ENCODE measurements at regions not wholly inside any gene's neighbourhood (a gene's known extent, or its start where the extent isn't known, plus 50 kb on each side); places are given as distances from the start of the nearest gene placed in this dataset.

- no peak for DNase-seq (ENCODE audit: low read depth, low spot score)
Measured at GRCh38 chr17:62913991-62914570, 52.0 kb upstream of the TANC2 start.

- no peak for DNase-seq (ENCODE audit: low read depth, low spot score)
Measured at GRCh38 chr17:62912363-62912762, 53.7 kb upstream of the TANC2 start.

- DNase-seq (ENCODE audit: low read depth, low spot score), result no peak
Measured at GRCh38 chr17:62911114-62911513, 54.9 kb upstream of the TANC2 start.

GRCh38 chr17:62910277-62910676 is 55.8 kb upstream of the TANC2 start:
- DNase-seq (ENCODE audit: low read depth, low spot score), result no peak

- no peak for DNase-seq (ENCODE audit: low read depth, low spot score)
Measured at GRCh38 chr17:62907961-62908360, 58.1 kb upstream of the TANC2 start.

- DNase-seq (ENCODE audit: low read depth, low spot score), result no peak
Measured at GRCh38 chr17:62906881-62907280, 59.2 kb upstream of the TANC2 start.

- DNase-seq (ENCODE audit: low read depth, low spot score), result no peak
Measured at GRCh38 chr17:62905233-62905632, 60.8 kb upstream of the TANC2 start.

GRCh38 chr17:62902531-62903220 is 63.4 kb upstream of the TANC2 start:
- DNase-seq (ENCODE audit: low read depth, low spot score), result no peak

GRCh38 chr17:62901544-62901943 is 64.5 kb upstream of the TANC2 start:
- no peak for DNase-seq (ENCODE audit: low read depth, low spot score)

GRCh38 chr17:62900096-62900495 is 65.9 kb upstream of the TANC2 start:
- DNase-seq (ENCODE audit: low read depth, low spot score), result no peak

GRCh38 chr17:62899361-62899760 is 66.7 kb upstream of the TANC2 start:
- no peak for DNase-seq (ENCODE audit: low read depth, low spot score)

- no peak for DNase-seq (ENCODE audit: low read depth, low spot score)
Measured at GRCh38 chr17:62898239-62898864, 67.7 kb upstream of the TANC2 start.

- DNase-seq (ENCODE audit: low read depth, low spot score), result no peak
Measured at GRCh38 chr17:62897706-62898105, 68.3 kb upstream of the TANC2 start.

GRCh38 chr17:62895320-62896301 is 70.4 kb upstream of the TANC2 start:
- no peak for DNase-seq (ENCODE audit: low read depth, low spot score)

GRCh38 chr17:62892870-62893338 is 73.1 kb upstream of the TANC2 start:
- no peak for DNase-seq (ENCODE audit: low read depth, low spot score)

- no peak for DNase-seq (ENCODE audit: low read depth, low spot score)
Measured at GRCh38 chr17:62892061-62892675, 73.9 kb upstream of the TANC2 start.

GRCh38 chr17:62891659-62892058 is 74.4 kb upstream of the TANC2 start:
- no peak for DNase-seq (ENCODE audit: low read depth, low spot score)

- no peak for DNase-seq (ENCODE audit: low read depth, low spot score)
Measured at GRCh38 chr17:62888765-62889164, 77.3 kb upstream of the TANC2 start.

- DNase-seq (ENCODE audit: low read depth, low spot score), result no peak
Measured at GRCh38 chr17:62888148-62888547, 77.9 kb upstream of the TANC2 start.

GRCh38 chr17:62887437-62887836 is 78.6 kb upstream of the TANC2 start:
- DNase-seq (ENCODE audit: low read depth, low spot score), result no peak

GRCh38 chr17:62884781-62885180 is 76.7 kb upstream of the MARCHF10 start:
- DNase-seq (ENCODE audit: low read depth, low spot score), result no peak

Data from iPS DF 19.7 (cell line).